Retinal pigment epithelial cell (primary cell): ENCODE measurements at regions not wholly inside any gene's neighbourhood (a gene's known extent, or its start where the extent isn't known, plus 50 kb on each side); places are given as distances from the start of the nearest gene placed in this dataset.

Experiments used
- DNase-seq: peaks from one replicate; pipeline ENCODE4 v3.0.0-alpha.2; 2010; ENCODE audit warnings: low read depth
- H3K4me3 ChIP-seq: 2 replicates; pipeline ENCODE4 v1.5.1; 2011; ENCODE audit warnings: mild to moderate bottlenecking, low read length, control low read depth, moderate library complexity
- CTCF ChIP-seq: conservative IDR thresholded peaks from 2 replicates; pipeline ENCODE4 v1.5.1; 2011; ENCODE audit warnings: low read depth, low read length, control low read depth, inconsistent platforms

- no peak for DNase-seq
- no peak for TF ChIP-seq CTCF
- H3K4me3 ChIP-seq: no peak overlapping the region
Observed at GRCh38 chr1:118488787-118489186, 303.8 kb upstream of the SPAG17 start.

GRCh38 chr1:118487932-118488331 is 302.9 kb upstream of the SPAG17 start:
- TF ChIP-seq CTCF: no peak

GRCh38 chr1:118487091-118487490 is 302.1 kb upstream of the SPAG17 start:
- H3K4me3 ChIP-seq: no peak overlapping the region
- DNase-seq: no peak
- TF ChIP-seq CTCF: no peak

More at GRCh38 chr1:118487932-118488331, 302.9 kb upstream of the SPAG17 start:
- H3K4me3 ChIP-seq: no peak overlapping the region
- no peak for DNase-seq

- no peak for TF ChIP-seq CTCF
- no peak overlapping the region for H3K4me3 ChIP-seq
- DNase-seq: no peak
Observed at GRCh38 chr1:118486199-118486598, 301.2 kb upstream of the SPAG17 start.

GRCh38 chr1:118485757-118486156 is 300.7 kb upstream of the SPAG17 start:
- TF ChIP-seq CTCF: no peak
- H3K4me3 ChIP-seq: no peak overlapping the region
- peak; percentile 12 for DNase-seq

GRCh38 chr1:118484893-118485292 is 299.9 kb upstream of the SPAG17 start:
- H3K4me3 ChIP-seq: no peak overlapping the region
- DNase-seq: no peak
- no peak for TF ChIP-seq CTCF

- no peak for DNase-seq
- TF ChIP-seq CTCF: no peak
- no peak overlapping the region for H3K4me3 ChIP-seq
Observed at GRCh38 chr1:118483245-118484006, 298.4 kb upstream of the SPAG17 start.
